ENCODE measurements at regions not wholly inside any gene's neighbourhood (a gene's known extent, or its start where the extent isn't known, plus 50 kb on each side); places are given as distances from the start of the nearest gene placed in this dataset.
A peak's percentile ranks its signal among the peaks of the same experiment; 100 is the strongest.

GRCh38 chr1:239960366-239960765, 131.3 kb upstream of the FMN2 start:
- intact Hi-C loops (cut with DNase I; ENCODE audit: low total_unique reads), result no loop called here
- Histone ChIP-seq H3K27ac (no peak overlapping the region), H3K36me3 (no peaks in the 10 kb centered on the region), H3K27me3 (peaks cover 0 to 14% (median 0%) of the 10 kb centered on the region in 3 donors), H3K9me3 (no peaks in the 10 kb centered on the region), H3K4me3 (no peak overlapping the region), H3K4me1 (no peaks in the 10 kb centered on the region)
- DNase-seq, result no peak
- WGBS, 5 donors, result 60 to 81% (median 67%) methylated on average over 2 of the region's 2 CpGs
- TF ChIP-seq POLR2A (IDR thresholded peaks at IDR 0.05), result no peak
- no peak for TF ChIP-seq CTCF (IDR thresholded peaks at IDR 0.05)
- TF ChIP-seq POLR2AphosphoS5 (IDR thresholded peaks at IDR 0.05), result no peak
- no peak for TF ChIP-seq EP300 (IDR thresholded peaks at IDR 0.05)

DNA sequence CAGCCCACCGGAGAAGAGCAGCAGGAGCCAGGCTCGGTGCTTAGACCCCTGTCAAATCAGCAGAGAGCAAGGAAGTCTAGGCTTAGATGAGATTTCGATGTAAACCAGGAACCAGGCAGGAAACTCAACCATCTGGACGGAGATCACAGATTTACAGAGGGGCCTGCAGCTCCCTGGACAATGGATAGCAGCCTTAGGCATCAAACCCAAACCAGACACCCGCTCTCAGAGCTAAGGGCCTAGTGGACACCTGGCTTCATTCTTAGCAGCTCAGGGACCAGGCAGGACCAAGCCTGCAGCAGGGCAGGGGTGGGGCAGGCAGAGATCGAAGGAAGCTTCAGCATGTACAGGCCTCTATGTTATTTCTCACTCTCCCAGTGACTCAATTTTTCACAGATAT, 127.8 kb upstream of the FMN2 start:
- Histone ChIP-seq H3K27ac (no peak overlapping the region), H3K36me3 (no peaks in the 10 kb centered on the region), H3K4me1 (no peaks in the 10 kb centered on the region), H3K4me3 (no peak overlapping the region), H3K27me3 (no peaks in the 10 kb centered on the region), H3K9me3 (no peaks in the 10 kb centered on the region)
- TF ChIP-seq EP300 (IDR thresholded peaks at IDR 0.05) (no peak), CTCF (IDR thresholded peaks at IDR 0.05) (no peak), POLR2A (IDR thresholded peaks at IDR 0.05) (no peak), POLR2AphosphoS5 (IDR thresholded peaks at IDR 0.05) (no peak)
- intact Hi-C loops (cut with DNase I; ENCODE audit: low total_unique reads), result no loop called here
- DNase-seq, result no peak
- WGBS, 5 donors, result 69 to 78% (median 73%) methylated on average over 6 of the region's 6 CpGs

- Histone ChIP-seq H3K27ac (no peak overlapping the region), H3K27me3 (no peaks in the 10 kb centered on the region), H3K9me3 (peaks cover 0 to 21% (median 19%) of the 10 kb centered on the region in 4 donors), H3K36me3 (no peaks in the 10 kb centered on the region), H3K4me1 (no peaks in the 10 kb centered on the region), H3K4me3 (no peak overlapping the region)
- TF ChIP-seq POLR2AphosphoS5 (IDR thresholded peaks at IDR 0.05) (no peak), CTCF (IDR thresholded peaks at IDR 0.05) (peak in 6 of 7 experiments; percentile 57 to 96 (median 88))
- intact Hi-C loops (cut with DNase I; ENCODE audit: low total_unique reads), result no loop called here
- 21 to 29% (median 24%) methylated on average over 5 of the region's 5 CpGs for WGBS, 5 donors
- DNase-seq, result peak; percentile 63 to 78
These were observed 115.3 kb upstream of the FMN2 start for GRCh38 chr1:239976130-239976968.

DNA sequence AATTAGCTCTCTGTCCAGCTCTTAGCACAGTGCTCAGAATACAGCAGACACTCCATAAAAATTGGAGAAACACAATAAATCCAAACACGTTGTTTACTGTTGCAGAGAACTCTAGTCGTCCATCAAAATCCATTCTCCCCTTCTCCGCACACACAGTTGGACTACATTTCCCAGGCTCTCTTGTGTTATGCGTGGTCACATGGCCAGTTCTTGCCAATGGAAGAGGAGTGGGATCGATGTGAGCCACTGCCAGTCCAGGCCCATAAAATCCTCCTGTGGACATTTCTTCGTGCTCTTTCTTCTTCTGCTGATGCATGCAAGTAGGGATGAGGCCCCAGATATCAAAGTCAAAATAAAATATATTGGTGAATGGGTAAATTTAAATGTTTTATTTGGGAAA, 114.3 kb upstream of the FMN2 start:
- Histone ChIP-seq H3K27me3 (no peaks in the 10 kb centered on the region), H3K4me1 (no peaks in the 10 kb centered on the region), H3K36me3 (no peaks in the 10 kb centered on the region), H3K27ac (no peak overlapping the region), H3K9me3 (peaks cover 0 to 21% (median 20%) of the 10 kb centered on the region in 4 donors), H3K4me3 (no peak overlapping the region)
- DNase-seq, result no peak
- intact Hi-C loops (cut with DNase I; ENCODE audit: low total_unique reads), result no loop called here
- WGBS, 5 donors, result 82 to 91% (median 90%) methylated on average over 6 of the region's 6 CpGs
- no peak for TF ChIP-seq EP300 (IDR thresholded peaks at IDR 0.05)
- no peak for TF ChIP-seq CTCF (IDR thresholded peaks at IDR 0.05)
- no peak for TF ChIP-seq POLR2AphosphoS5 (IDR thresholded peaks at IDR 0.05)
- no peak for TF ChIP-seq POLR2A (IDR thresholded peaks at IDR 0.05)

Measured in stomach (tissue), 8 donors.